ENCODE measurements at regions not wholly inside any gene's neighbourhood (a gene's known extent, or its start where the extent isn't known, plus 50 kb on each side); places are given as distances from the start of the nearest gene placed in this dataset.

- Histone ChIP-seq H3K9ac (ENCODE audit: insufficient read depth, low read length) (no peak overlapping the region), H3K4me1 (ENCODE audit: control insufficient read depth, extremely low read depth, insufficient read depth, low read length) (no peaks in the 10 kb centered on the region), H3K27me3 (ENCODE audit: control insufficient read depth, insufficient read depth, low read length) (no peaks in the 10 kb centered on the region), H3K4me3 (replicated peaks in 1 of 4; ENCODE audit: control extremely low read depth in 1 of 4, insufficient read depth in 1 of 4, low read depth in 3 of 4, low read length in 4 of 4) (no peak overlapping the region), H3K36me3 (ENCODE audit: control insufficient read depth, insufficient read depth, low read length) (no peaks in the 10 kb centered on the region), H3K9me3 (ENCODE audit: control insufficient read depth, insufficient read depth, low read depth, low read length) (no peaks in the 10 kb centered on the region), H2AFZ (ENCODE audit: low read length) (no peak overlapping the region), H3K27ac (ENCODE audit: insufficient read depth, low read length) (no peak overlapping the region), H4K20me1 (ENCODE audit: control insufficient read depth, extremely low read depth, insufficient read depth, low read length) (no peaks in the 10 kb centered on the region), H3K4me2 (ENCODE audit: extremely low read depth, insufficient read depth, low read length) (no peak overlapping the region), H3K79me2 (ENCODE audit: control insufficient read depth, insufficient read depth, low read length) (no peaks in the 10 kb centered on the region)
- no peak for TF ChIP-seq CTCF (conservative IDR thresholded peaks at IDR 0.05 in 1 of 2, IDR thresholded peaks at IDR 0.05 in 1 of 2; ENCODE audit: low read depth in 1 of 2, low read length in 2 of 2)
- TF ChIP-seq EZH2 (IDR thresholded peaks at IDR 0.05; ENCODE audit: low read length, missing control alignments), result no peak
- peak in 1 of 2 donors; percentile 63 for DNase-seq (ENCODE audit: low read depth in 2 of 2)
Observed at GRCh38 chr2:149972066-149972465, 384.5 kb upstream of the MMADHC start.

GRCh38 chr2:149954981-149955600, 367.5 kb upstream of the MMADHC start:
- H4K20me1 ChIP-seq (ENCODE audit: control insufficient read depth, extremely low read depth, insufficient read depth, low read length), result no peaks in the 10 kb centered on the region
- H3K9me3 ChIP-seq (ENCODE audit: control insufficient read depth, insufficient read depth, low read depth, low read length), result no peaks in the 10 kb centered on the region
- TF ChIP-seq EZH2 (IDR thresholded peaks at IDR 0.05; ENCODE audit: low read length, missing control alignments) (no peak), CTCF (conservative IDR thresholded peaks at IDR 0.05 in 1 of 2, IDR thresholded peaks at IDR 0.05 in 1 of 2; ENCODE audit: low read depth in 1 of 2, low read length in 2 of 2) (no peak)
- H3K27me3 ChIP-seq (ENCODE audit: control insufficient read depth, insufficient read depth, low read length), result no peaks in the 10 kb centered on the region
- H3K4me1 ChIP-seq (ENCODE audit: control insufficient read depth, extremely low read depth, insufficient read depth, low read length), result no peaks in the 10 kb centered on the region
- DNase-seq (ENCODE audit: low read depth in 2 of 2), result peak in 1 of 2 donors; percentile 18
- no peaks in the 10 kb centered on the region for H3K36me3 ChIP-seq (ENCODE audit: control insufficient read depth, insufficient read depth, low read length)
- H2AFZ ChIP-seq (ENCODE audit: low read length), result no peak overlapping the region
- no peak overlapping the region for H3K9ac ChIP-seq (ENCODE audit: insufficient read depth, low read length)
- no peak overlapping the region for H3K4me2 ChIP-seq (ENCODE audit: extremely low read depth, insufficient read depth, low read length)
- H3K4me3 ChIP-seq (replicated peaks in 1 of 4; ENCODE audit: control extremely low read depth in 1 of 4, insufficient read depth in 1 of 4, low read depth in 3 of 4, low read length in 4 of 4), result no peak overlapping the region
- no peak overlapping the region for H3K27ac ChIP-seq (ENCODE audit: insufficient read depth, low read length)
- no peaks in the 10 kb centered on the region for H3K79me2 ChIP-seq (ENCODE audit: control insufficient read depth, insufficient read depth, low read length)

GRCh38 chr2:149953627-149954026, 366.1 kb upstream of the MMADHC start:
- H3K27ac ChIP-seq (ENCODE audit: insufficient read depth, low read length), result no peak overlapping the region
- H3K9me3 ChIP-seq (ENCODE audit: control insufficient read depth, insufficient read depth, low read depth, low read length), result no peaks in the 10 kb centered on the region
- H3K36me3 ChIP-seq (ENCODE audit: control insufficient read depth, insufficient read depth, low read length), result no peaks in the 10 kb centered on the region
- no peaks in the 10 kb centered on the region for H3K79me2 ChIP-seq (ENCODE audit: control insufficient read depth, insufficient read depth, low read length)
- no peak overlapping the region for H3K4me3 ChIP-seq (replicated peaks in 1 of 4; ENCODE audit: control extremely low read depth in 1 of 4, insufficient read depth in 1 of 4, low read depth in 3 of 4, low read length in 4 of 4)
- no peaks in the 10 kb centered on the region for H4K20me1 ChIP-seq (ENCODE audit: control insufficient read depth, extremely low read depth, insufficient read depth, low read length)
- no peak for DNase-seq (ENCODE audit: low read depth in 2 of 2)
- no peak for TF ChIP-seq EZH2 (IDR thresholded peaks at IDR 0.05; ENCODE audit: low read length, missing control alignments)
- no peak for TF ChIP-seq CTCF (conservative IDR thresholded peaks at IDR 0.05 in 1 of 2, IDR thresholded peaks at IDR 0.05 in 1 of 2; ENCODE audit: low read depth in 1 of 2, low read length in 2 of 2)
- H3K4me2 ChIP-seq (ENCODE audit: extremely low read depth, insufficient read depth, low read length), result no peak overlapping the region
- no peak overlapping the region for H3K9ac ChIP-seq (ENCODE audit: insufficient read depth, low read length)
- no peaks in the 10 kb centered on the region for H3K27me3 ChIP-seq (ENCODE audit: control insufficient read depth, insufficient read depth, low read length)
- H2AFZ ChIP-seq (ENCODE audit: low read length), result no peak overlapping the region
- H3K4me1 ChIP-seq (ENCODE audit: control insufficient read depth, extremely low read depth, insufficient read depth, low read length), result no peaks in the 10 kb centered on the region

Data from fibroblast of lung (primary cell).